Uterus (tissue), 3 donors: ENCODE measurements at regions not wholly inside any gene's neighbourhood (a gene's known extent, or its start where the extent isn't known, plus 50 kb on each side); places are given as distances from the start of the nearest gene placed in this dataset.

Experiments used
- DNase-seq, 2 donors: peaks; one replicate each; pipeline ENCODE4 v3.0.0-alpha.2; 2019 to 2020
- H3K27ac ChIP-seq, 2 donors: fragments of 200-600 bp; sonication (generic); 1 replicate in 1 of 2; 2 replicates in 1 of 2; pipeline ENCODE4 v1.5.1; 2016 to 2018
- H3K27me3 ChIP-seq, 2 donors: fragments of 200-600 bp; sonication (generic); one replicate each; pipeline ENCODE4 v1.5.1; 2018 to 2019; ENCODE audit warnings: control low read depth in 1 of 2
- H3K36me3 ChIP-seq, 2 donors: fragments of 200-600 bp; sonication (generic); one replicate each; pipeline ENCODE4 v1.5.1; 2019; ENCODE audit warnings: control low read depth in 1 of 2
- H3K4me1 ChIP-seq, 2 donors: fragments of 200-600 bp; sonication (generic); one replicate each; pipeline ENCODE4 v1.5.1; 2018 to 2019; ENCODE audit warnings: control low read depth in 1 of 2
- H3K4me3 ChIP-seq, 2 donors: fragments of 200-600 bp; sonication (generic); 1 replicate in 1 of 2; 2 replicates in 1 of 2; pipeline ENCODE4 v1.5.1; 2018 to 2019; ENCODE audit warnings: mild to moderate bottlenecking in 1 of 2
- H3K9me3 ChIP-seq, 2 donors: fragments of 200-600 bp; sonication (generic); one replicate each; pipeline ENCODE4 v1.5.1; 2019; ENCODE audit warnings: control low read depth in 1 of 2
- POLR2A ChIP-seq, 2 donors: fragments of 450-650 bp; IDR thresholded peaks; one replicate each; pipeline ENCODE4 v1.6.1; 2016; ENCODE audit warnings: antibody characterized with exemption in 2 of 2, mild to moderate bottlenecking in 1 of 2, moderate library complexity in 1 of 2
- intact Hi-C: fragments of 100-400 bp; cut with DNase I; formaldehyde crosslinking; loops from one replicate; pipeline ENCODE4 v1.15.1; 2023; ENCODE audit warnings: low total_unique reads
- TF ChIP-seq, protein P1 (sequence below), 4 experiments: fragments of 200-600 bp in 2 of 4; fragments of 450-650 bp in 2 of 4; sonication (generic) in 2 of 4; IDR thresholded peaks; one replicate each; pipeline ENCODE4 v1.5.1; 2016 to 2019; ENCODE audit warnings: antibody characterized with exemption in 4 of 4, mild to moderate bottlenecking in 2 of 4, moderate library complexity in 1 of 4
- donor health status: DM: yes; HTN: yes; CAD: no.

DNA sequence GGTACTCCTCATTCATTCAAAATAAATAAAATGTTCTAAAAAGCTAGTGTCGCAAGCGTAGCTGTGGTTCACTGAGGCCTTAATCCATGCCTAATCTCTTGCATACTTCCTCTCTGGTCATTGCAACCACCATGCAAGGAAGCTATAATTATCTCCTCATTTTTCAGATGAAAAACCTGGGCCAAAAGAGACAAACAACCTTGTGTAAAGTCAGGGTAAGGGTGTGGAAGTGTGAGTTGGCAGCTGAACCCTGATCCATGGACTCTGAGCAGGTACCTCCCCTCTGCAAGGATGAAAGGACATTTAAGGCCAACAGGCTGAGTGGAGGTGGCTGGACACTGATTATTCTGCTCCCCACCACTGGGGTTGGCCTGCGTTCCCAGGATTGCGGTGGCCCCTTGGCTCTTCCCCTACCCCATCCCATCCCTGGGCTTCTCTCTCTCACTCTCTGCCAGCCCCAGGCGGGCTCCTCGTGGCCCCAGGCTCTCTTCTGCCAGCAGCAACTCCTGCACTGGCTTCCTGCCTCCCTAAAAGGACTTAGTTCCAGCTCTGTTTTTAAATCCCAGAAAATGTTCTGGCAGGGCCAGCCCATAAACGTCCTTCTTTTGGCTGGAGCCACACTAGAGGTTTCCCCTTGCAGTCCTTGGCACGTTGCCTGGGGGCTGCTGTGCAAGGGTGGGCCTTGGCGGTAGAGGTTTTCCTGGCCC lies 72.0 kb upstream of the AFF3 start:
- peak; percentile 29 to 45 for DNase-seq
- no peaks in the 10 kb centered on the region for H3K4me1 ChIP-seq
- no peak for TF ChIP-seq POLR2A (IDR thresholded peaks at IDR 0.05)
- TF ChIP-seq, protein P1, sequence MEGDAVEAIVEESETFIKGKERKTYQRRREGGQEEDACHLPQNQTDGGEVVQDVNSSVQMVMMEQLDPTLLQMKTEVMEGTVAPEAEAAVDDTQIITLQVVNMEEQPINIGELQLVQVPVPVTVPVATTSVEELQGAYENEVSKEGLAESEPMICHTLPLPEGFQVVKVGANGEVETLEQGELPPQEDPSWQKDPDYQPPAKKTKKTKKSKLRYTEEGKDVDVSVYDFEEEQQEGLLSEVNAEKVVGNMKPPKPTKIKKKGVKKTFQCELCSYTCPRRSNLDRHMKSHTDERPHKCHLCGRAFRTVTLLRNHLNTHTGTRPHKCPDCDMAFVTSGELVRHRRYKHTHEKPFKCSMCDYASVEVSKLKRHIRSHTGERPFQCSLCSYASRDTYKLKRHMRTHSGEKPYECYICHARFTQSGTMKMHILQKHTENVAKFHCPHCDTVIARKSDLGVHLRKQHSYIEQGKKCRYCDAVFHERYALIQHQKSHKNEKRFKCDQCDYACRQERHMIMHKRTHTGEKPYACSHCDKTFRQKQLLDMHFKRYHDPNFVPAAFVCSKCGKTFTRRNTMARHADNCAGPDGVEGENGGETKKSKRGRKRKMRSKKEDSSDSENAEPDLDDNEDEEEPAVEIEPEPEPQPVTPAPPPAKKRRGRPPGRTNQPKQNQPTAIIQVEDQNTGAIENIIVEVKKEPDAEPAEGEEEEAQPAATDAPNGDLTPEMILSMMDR (IDR thresholded peaks at IDR 0.05), result no peak
- no peaks in the 10 kb centered on the region for H3K27me3 ChIP-seq
- intact Hi-C loops, result no loop called here
- H3K9me3 ChIP-seq, result no peaks in the 10 kb centered on the region
- peak overlapping the region; percentile 27 to 30 for H3K27ac ChIP-seq
- no peak overlapping the region for H3K4me3 ChIP-seq
- H3K36me3 ChIP-seq, result no peaks in the 10 kb centered on the region

DNA sequence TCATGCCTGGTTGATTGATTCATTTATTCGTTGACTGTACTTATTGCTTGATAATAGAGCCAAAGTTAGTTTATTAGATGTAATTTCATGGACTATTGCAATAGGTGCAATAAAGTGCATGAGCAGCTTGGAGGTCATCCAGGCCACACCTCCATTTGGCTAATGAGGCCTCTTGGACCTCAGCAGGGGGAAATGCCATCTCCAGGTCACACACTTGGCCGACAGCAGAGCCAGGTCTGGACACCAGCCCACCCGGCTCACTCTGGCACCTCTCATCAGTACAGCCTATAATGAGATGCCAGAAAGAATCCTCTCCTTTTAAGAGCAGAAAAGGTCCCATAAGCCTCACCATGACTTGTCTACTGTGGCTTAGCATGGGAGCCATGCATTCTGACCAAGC lies 71.2 kb upstream of the AFF3 start:
- Histone ChIP-seq H3K27me3 (no peaks in the 10 kb centered on the region), H3K4me1 (no peaks in the 10 kb centered on the region), H3K4me3 (no peak overlapping the region), H3K36me3 (no peaks in the 10 kb centered on the region), H3K27ac (no peak overlapping the region), H3K9me3 (no peaks in the 10 kb centered on the region)
- intact Hi-C loops, result no loop called here
- no peak for TF ChIP-seq POLR2A (IDR thresholded peaks at IDR 0.05)
- TF ChIP-seq, protein P1 (IDR thresholded peaks at IDR 0.05), result no peak
- peak in 1 of 2 donors; percentile 29 for DNase-seq

DNA sequence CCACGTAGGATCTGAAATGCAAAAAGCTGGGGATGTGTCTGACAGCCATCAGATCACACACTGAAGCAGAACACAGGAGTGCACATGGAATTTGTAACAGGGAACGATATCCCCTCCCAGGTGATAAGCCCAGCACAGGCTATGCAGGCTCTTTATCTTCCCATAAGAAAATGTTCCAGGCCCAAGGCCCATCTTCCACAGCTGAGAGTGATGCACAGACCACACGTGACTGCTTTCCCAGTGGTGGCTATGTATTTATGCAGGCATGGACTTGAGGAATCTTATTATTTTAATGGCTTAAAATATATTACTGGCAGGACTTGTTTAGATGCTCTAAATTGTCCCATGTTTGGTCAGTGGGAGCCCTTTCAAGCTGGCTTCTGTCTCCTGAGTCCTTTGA lies 70.5 kb upstream of the AFF3 start:
- no peaks in the 10 kb centered on the region for H3K4me1 ChIP-seq
- intact Hi-C loops, result no loop called here
- DNase-seq, result no peak
- H3K36me3 ChIP-seq, result no peaks in the 10 kb centered on the region
- H3K27ac ChIP-seq, result no peak overlapping the region
- no peaks in the 10 kb centered on the region for H3K27me3 ChIP-seq
- no peak for TF ChIP-seq POLR2A (IDR thresholded peaks at IDR 0.05)
- TF ChIP-seq, protein P1 (IDR thresholded peaks at IDR 0.05), result no peak
- no peaks in the 10 kb centered on the region for H3K9me3 ChIP-seq
- H3K4me3 ChIP-seq, result no peak overlapping the region

DNA sequence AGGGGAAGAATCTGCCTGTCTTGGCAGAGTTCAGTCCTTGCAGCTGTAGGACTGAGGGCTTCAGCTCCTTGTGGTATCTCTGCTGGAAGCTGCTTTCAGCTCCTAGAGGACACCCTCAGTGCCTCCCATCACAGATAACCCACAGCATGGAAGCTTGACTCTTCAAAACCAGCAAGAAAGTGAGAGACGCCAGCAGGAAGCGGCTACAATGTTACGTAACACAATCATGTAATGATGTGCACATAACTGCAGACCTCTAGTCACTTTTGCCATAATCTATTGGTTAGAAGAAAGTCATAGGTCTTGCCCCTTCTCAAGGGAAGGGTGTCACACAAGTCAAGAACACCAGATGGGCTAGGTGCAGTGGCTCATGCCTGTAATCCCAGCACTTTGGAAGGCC lies 69.1 kb upstream of the AFF3 start:
- Histone ChIP-seq H3K4me1 (no peaks in the 10 kb centered on the region), H3K27me3 (no peaks in the 10 kb centered on the region), H3K9me3 (no peaks in the 10 kb centered on the region), H3K4me3 (no peak overlapping the region), H3K36me3 (no peaks in the 10 kb centered on the region), H3K27ac (no peak overlapping the region)
- intact Hi-C loops, result no loop called here
- DNase-seq, result no peak
- TF ChIP-seq POLR2A (IDR thresholded peaks at IDR 0.05), result no peak
- TF ChIP-seq, protein P1 (IDR thresholded peaks at IDR 0.05), result no peak

DNA sequence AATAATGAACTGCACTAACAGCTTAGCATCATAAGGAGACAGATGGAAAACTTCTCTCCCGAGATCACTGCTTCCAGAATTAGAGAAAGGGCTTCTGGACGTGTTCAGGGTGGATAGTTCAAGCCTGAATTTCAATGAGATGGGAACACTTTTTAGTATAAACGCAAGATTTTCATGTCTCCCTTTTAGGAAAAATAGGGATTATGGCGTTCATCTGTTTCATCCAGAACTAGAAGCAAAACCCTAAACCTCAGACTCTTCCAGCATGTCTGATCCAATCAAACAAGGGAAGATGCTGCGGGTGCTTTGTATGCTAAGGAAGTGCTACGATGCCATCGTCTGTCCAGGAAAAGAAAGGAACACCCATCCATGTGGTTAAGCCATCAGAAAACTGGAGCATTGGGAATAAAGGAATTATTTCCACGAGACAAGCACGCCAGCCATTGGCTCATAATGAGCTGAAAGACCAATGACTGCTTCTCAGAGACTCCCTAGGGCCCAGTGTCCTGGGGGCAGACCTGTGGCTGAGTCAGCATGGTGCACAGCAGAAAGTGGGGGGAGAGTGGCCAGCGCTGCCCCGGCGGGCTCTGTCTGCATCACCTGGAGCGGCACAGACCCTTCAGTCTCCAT lies 65.9 kb upstream of the AFF3 start:
- TF ChIP-seq, protein P1 (IDR thresholded peaks at IDR 0.05), result peak; percentile 1 to 53 (median 17)
- no peak for TF ChIP-seq POLR2A (IDR thresholded peaks at IDR 0.05)
- Histone ChIP-seq H3K36me3 (no peaks in the 10 kb centered on the region), H3K4me3 (no peak overlapping the region), H3K9me3 (no peaks in the 10 kb centered on the region), H3K27me3 (no peaks in the 10 kb centered on the region), H3K27ac (no peak overlapping the region), H3K4me1 (no peaks in the 10 kb centered on the region)
- DNase-seq, result no peak
- intact Hi-C loops, result no loop called here
